Activated naive CD4-positive, alpha-beta T cell treated with anti-CD3 and anti-CD28 coated beads, Interleukin-2, amount 10 ng/mL, durations not matched to agents 7 days and 5 days (primary cell): ENCODE measurements at regions not wholly inside any gene's neighbourhood (a gene's known extent, or its start where the extent isn't known, plus 50 kb on each side); places are given as distances from the start of the nearest gene placed in this dataset.

Source experiments
- CTCF ChIA-PET: fragments of 350-600 bp; sonication (Branson Sonifier 250); formaldehyde crosslinking; loops from one replicate; lab custom pipeline; 2021; ENCODE audit warnings: antibody characterized with exemption; lab: Charles Lee
- DNase-seq: peaks from one replicate; pipeline ENCODE4 v3.0.0-alpha.2; 2020
- H3K27ac Mint-ChIP-seq: one replicate; pipeline ENCODE4 v1.8.0; 2021; ENCODE audit warnings: mild to moderate bottlenecking, moderate library complexity, mixed read lengths
- H3K27me3 Mint-ChIP-seq: one replicate; pipeline ENCODE4 v1.8.0; 2021; ENCODE audit warnings: mild to moderate bottlenecking, mixed read lengths
- H3K36me3 Mint-ChIP-seq: one replicate; pipeline ENCODE4 v1.8.0; 2021; ENCODE audit warnings: mixed read lengths
- H3K4me1 Mint-ChIP-seq: one replicate; pipeline ENCODE4 v1.8.0; 2021; ENCODE audit warnings: mixed read lengths
- H3K4me3 Mint-ChIP-seq: one replicate; pipeline ENCODE4 v1.8.0; 2021; ENCODE audit warnings: mild to moderate bottlenecking, moderate library complexity, mixed read lengths
- H3K9me3 Mint-ChIP-seq: one replicate; pipeline ENCODE4 v1.8.0; 2021; ENCODE audit warnings: mixed read lengths

- Mint-ChIP-seq H3K9me3 (peaks cover 6% of the 10 kb centered on the region), H3K27me3 (no peaks in the 10 kb centered on the region), H3K4me3 (no peak overlapping the region), H3K36me3 (no peaks in the 10 kb centered on the region), H3K4me1 (no peaks in the 10 kb centered on the region), H3K27ac (no peak overlapping the region)
- no peak for DNase-seq
- CTCF ChIA-PET: no interaction called here
These were observed 720.5 kb downstream of the VRK1 start for GRCh38 chr14:97517566-97518234.

- Mint-ChIP-seq H3K27ac (no peak overlapping the region), H3K4me3 (no peak overlapping the region), H3K27me3 (no peaks in the 10 kb centered on the region), H3K9me3 (peaks cover 6% of the 10 kb centered on the region), H3K4me1 (peaks cover 10% of the 10 kb centered on the region), H3K36me3 (no peaks in the 10 kb centered on the region)
- no peak for DNase-seq
- CTCF ChIA-PET: no interaction called here
These were observed 726.8 kb downstream of the VRK1 start for GRCh38 chr14:97523936-97524335.

GRCh38 chr14:97524589-97525319 lies 727.6 kb downstream of the VRK1 start:
- no peak for DNase-seq
- Mint-ChIP-seq H3K27ac (no peak overlapping the region), H3K27me3 (peaks cover under 1% of the 10 kb centered on the region), H3K4me1 (peaks cover 10% of the 10 kb centered on the region), H3K4me3 (no peak overlapping the region), H3K36me3 (no peaks in the 10 kb centered on the region), H3K9me3 (peaks cover 6% of the 10 kb centered on the region)
- CTCF ChIA-PET: no interaction called here

- Mint-ChIP-seq H3K4me1 (peaks cover 10% of the 10 kb centered on the region), H3K27ac (no peak overlapping the region), H3K4me3 (no peak overlapping the region), H3K27me3 (peaks cover 3% of the 10 kb centered on the region), H3K9me3 (no peaks in the 10 kb centered on the region), H3K36me3 (no peaks in the 10 kb centered on the region)
- no peak for DNase-seq
- CTCF ChIA-PET: no interaction called here
These were observed 730.8 kb downstream of the VRK1 start for GRCh38 chr14:97527993-97528392.

- no peaks in the 10 kb centered on the region for H3K9me3 Mint-ChIP-seq
- no peaks in the 10 kb centered on the region for H3K36me3 Mint-ChIP-seq
- peaks cover 9% of the 10 kb centered on the region for H3K27me3 Mint-ChIP-seq
- no peak for DNase-seq
- H3K4me3 Mint-ChIP-seq: no peak overlapping the region
- H3K4me1 Mint-ChIP-seq: no peaks in the 10 kb centered on the region
- no peak overlapping the region for H3K27ac Mint-ChIP-seq
- CTCF ChIA-PET: no interaction called here
These were observed 734.9 kb downstream of the VRK1 start for GRCh38 chr14:97532052-97532451.

GRCh38 chr14:97536421-97536820 lies 739.2 kb downstream of the VRK1 start:
- peaks cover 1% of the 10 kb centered on the region for H3K36me3 Mint-ChIP-seq
- H3K27me3 Mint-ChIP-seq: peaks cover 9% of the 10 kb centered on the region
- no peak overlapping the region for H3K4me3 Mint-ChIP-seq
- H3K4me1 Mint-ChIP-seq: peaks cover 11% of the 10 kb centered on the region
- CTCF ChIA-PET: no interaction called here
- H3K27ac Mint-ChIP-seq: no peak overlapping the region
- no peak for DNase-seq
- no peaks in the 10 kb centered on the region for H3K9me3 Mint-ChIP-seq

- no peak for DNase-seq
- H3K27me3 Mint-ChIP-seq: peaks cover 11% of the 10 kb centered on the region
- H3K4me1 Mint-ChIP-seq: peaks cover 21% of the 10 kb centered on the region
- no peaks in the 10 kb centered on the region for H3K9me3 Mint-ChIP-seq
- peaks cover 1% of the 10 kb centered on the region for H3K36me3 Mint-ChIP-seq
- CTCF ChIA-PET: no interaction called here
- H3K4me3 Mint-ChIP-seq: no peak overlapping the region
- H3K27ac Mint-ChIP-seq: no peak overlapping the region
These were observed 741.7 kb downstream of the VRK1 start for GRCh38 chr14:97538749-97539410.

- no peak overlapping the region for H3K4me3 Mint-ChIP-seq
- H3K9me3 Mint-ChIP-seq: no peaks in the 10 kb centered on the region
- peaks cover 26% of the 10 kb centered on the region for H3K4me1 Mint-ChIP-seq
- H3K27ac Mint-ChIP-seq: no peak overlapping the region
- no peak for DNase-seq
- peaks cover 11% of the 10 kb centered on the region for H3K27me3 Mint-ChIP-seq
- CTCF ChIA-PET: no interaction called here
- H3K36me3 Mint-ChIP-seq: peaks cover 1% of the 10 kb centered on the region
These were observed 742.2 kb downstream of the VRK1 start for GRCh38 chr14:97539411-97539795.

GRCh38 chr14:97539884-97540283 lies 742.7 kb downstream of the VRK1 start:
- Mint-ChIP-seq H3K27ac (no peak overlapping the region), H3K4me3 (no peak overlapping the region), H3K27me3 (peaks cover 11% of the 10 kb centered on the region), H3K9me3 (no peaks in the 10 kb centered on the region), H3K4me1 (peaks cover 29% of the 10 kb centered on the region), H3K36me3 (peaks cover 1% of the 10 kb centered on the region)
- CTCF ChIA-PET: no interaction called here
- DNase-seq: no peak

- H3K27me3 Mint-ChIP-seq: peaks cover 5% of the 10 kb centered on the region
- H3K4me1 Mint-ChIP-seq: peaks cover 29% of the 10 kb centered on the region
- H3K9me3 Mint-ChIP-seq: no peaks in the 10 kb centered on the region
- H3K36me3 Mint-ChIP-seq: peaks cover 1% of the 10 kb centered on the region
- DNase-seq: no peak
- H3K4me3 Mint-ChIP-seq: no peak overlapping the region
- CTCF ChIA-PET: no interaction called here
- H3K27ac Mint-ChIP-seq: no peak overlapping the region
These were observed 746.0 kb downstream of the VRK1 start for GRCh38 chr14:97543221-97543620.

GRCh38 chr14:97543816-97544215 lies 746.6 kb downstream of the VRK1 start:
- no peak overlapping the region for H3K27ac Mint-ChIP-seq
- no peak for DNase-seq
- CTCF ChIA-PET: no interaction called here
- peaks cover 5% of the 10 kb centered on the region for H3K27me3 Mint-ChIP-seq
- peaks cover 1% of the 10 kb centered on the region for H3K36me3 Mint-ChIP-seq
- H3K9me3 Mint-ChIP-seq: no peaks in the 10 kb centered on the region
- H3K4me3 Mint-ChIP-seq: no peak overlapping the region
- H3K4me1 Mint-ChIP-seq: peaks cover 23% of the 10 kb centered on the region

- H3K9me3 Mint-ChIP-seq: no peaks in the 10 kb centered on the region
- peaks cover 5% of the 10 kb centered on the region for H3K27me3 Mint-ChIP-seq
- H3K36me3 Mint-ChIP-seq: peaks cover 1% of the 10 kb centered on the region
- CTCF ChIA-PET: no interaction called here
- no peak overlapping the region for H3K27ac Mint-ChIP-seq
- DNase-seq: no peak
- no peak overlapping the region for H3K4me3 Mint-ChIP-seq
- peaks cover 18% of the 10 kb centered on the region for H3K4me1 Mint-ChIP-seq
These were observed 747.4 kb downstream of the VRK1 start for GRCh38 chr14:97544571-97544970.

GRCh38 chr14:97546491-97547230 lies 749.5 kb downstream of the VRK1 start:
- no peak for DNase-seq
- Mint-ChIP-seq H3K36me3 (no peaks in the 10 kb centered on the region), H3K4me1 (peaks cover 18% of the 10 kb centered on the region), H3K27me3 (no peaks in the 10 kb centered on the region), H3K27ac (no peak overlapping the region), H3K9me3 (no peaks in the 10 kb centered on the region), H3K4me3 (no peak overlapping the region)
- CTCF ChIA-PET: no interaction called here

- no peak overlapping the region for H3K4me3 Mint-ChIP-seq
- no peak overlapping the region for H3K27ac Mint-ChIP-seq
- CTCF ChIA-PET: no interaction called here
- H3K9me3 Mint-ChIP-seq: no peaks in the 10 kb centered on the region
- no peaks in the 10 kb centered on the region for H3K27me3 Mint-ChIP-seq
- DNase-seq: no peak
- H3K36me3 Mint-ChIP-seq: no peaks in the 10 kb centered on the region
- no peaks in the 10 kb centered on the region for H3K4me1 Mint-ChIP-seq
These were observed 753.3 kb downstream of the VRK1 start for GRCh38 chr14:97550463-97550862.
